HCT116 (cell line): ENCODE measurements at regions not wholly inside any gene's neighbourhood (a gene's known extent, or its start where the extent isn't known, plus 50 kb on each side); places are given as distances from the start of the nearest gene placed in this dataset.

Experiments used
- ATAC-seq: fragments of 200-7000 bp; cut with Tn5 transposase; 2 replicates; pipeline ENCODE4 v1.9.1; 2020; ENCODE audit warnings: mild to moderate bottlenecking, moderate library complexity
- BruUV-seq: library from RNA; stranded (reverse); fragments of 400-500 nt; replicated peaks from 2 replicates; lab custom pipeline; 2021; lab: Mats Ljungman, UMichigan
- CTCF ChIA-PET: fragments of 300-600 bp; sonication (Branson Sonifier 250); formaldehyde crosslinking; loops from one replicate; lab custom pipeline; 2021; ENCODE audit warnings: antibody characterized with exemption; lab: Charles Lee
- POLR2A ChIA-PET: fragments of 300-600, 350-600 bp; sonication (Branson Sonifier 250); formaldehyde crosslinking; loops from one replicate; lab custom pipeline; 2021; ENCODE audit warnings: antibody characterized with exemption; lab: Charles Lee
- RAD21 ChIA-PET, 2 experiments: fragments of 300-600 bp; sonication (Branson Sonifier 250); formaldehyde crosslinking; loops; one replicate each; lab custom pipeline; 2023; ENCODE audit warnings: low total read pairs in 2 of 2; ENCODE audit not compliant: uncharacterized antibody in 2 of 2, unreplicated experiment in 2 of 2, low non-redundant PET in 1 of 2; lab: Charles Lee
- DNase-seq: peaks from one replicate; pipeline ENCODE4 v3.0.0-alpha.2; 2010; ENCODE audit warnings: low read depth, low spot score
- H2AFZ ChIP-seq: fragments of 200-600 bp; shearing (Covaris generic), sonication (generic); 2 replicates; pipeline ENCODE4 v1.6.1; 2017; ENCODE audit warnings: low read depth, mixed run types, mixed read lengths, antibody characterized with exemption, low read length; ENCODE audit not compliant: poor library complexity, severe bottlenecking
- H3K27ac ChIP-seq: 2 replicates; pipeline ENCODE4 v1.5.1; 2012; ENCODE audit warnings: low read depth, low read length
- H3K27me3 ChIP-seq: fragments of 200-600 bp; sonication (generic); 2 replicates; pipeline ENCODE4 v1.6.1; 2016; ENCODE audit warnings: mixed run types, low read length, mixed read lengths; ENCODE audit not compliant: insufficient read depth
- H3K36me3 ChIP-seq, 2 experiments: fragments of 200-500 bp in 1 of 2; fragments of 200-600 bp in 1 of 2; sonication (Bioruptor generic) in 1 of 2; sonication (generic) in 1 of 2; 2 replicates each; pipeline versions ENCODE4 v1.5.1 to v1.6.1; 2014 to 2016; ENCODE audit warnings: low read length in 2 of 2, inconsistent platforms in 1 of 2, mixed read lengths in 1 of 2, mixed run types in 1 of 2; ENCODE audit not compliant: insufficient read depth in 2 of 2, control insufficient read depth in 1 of 2
- H3K4me1 ChIP-seq, 2 experiments: fragments of 200-600 bp in 1 of 2; sonication (generic) in 1 of 2; 2 replicates each; pipeline versions ENCODE4 v1.5.1 to v1.6.1; 2012 to 2017; ENCODE audit warnings: low read length in 2 of 2, inconsistent platforms in 1 of 2, mild to moderate bottlenecking in 1 of 2, mixed read lengths in 1 of 2, mixed run types in 1 of 2, moderate library complexity in 1 of 2; ENCODE audit not compliant: insufficient read depth in 2 of 2, control insufficient read depth in 1 of 2
- H3K4me2 ChIP-seq: fragments of 200-600 bp; sonication (generic); 2 replicates; pipeline ENCODE4 v1.6.1; 2017; ENCODE audit warnings: mixed run types, low read length, mixed read lengths
- H3K4me3 ChIP-seq, 2 experiments: fragments of 200-600 bp in 1 of 2; sonication (generic) in 1 of 2; replicated peaks in 1 of 2; 2 replicates each; pipeline ENCODE4 v1.5.1; 2011 to 2016; ENCODE audit warnings: low read length in 2 of 2, control low read depth in 1 of 2, low read depth in 1 of 2, mild to moderate bottlenecking in 1 of 2, mixed read lengths in 1 of 2, mixed run types in 1 of 2
- H3K79me2 ChIP-seq: fragments of 200-600 bp; sonication (generic); 2 replicates; pipeline ENCODE4 v1.6.1; 2017; ENCODE audit warnings: mild to moderate bottlenecking, mixed run types, low read length, moderate library complexity, mixed read lengths; ENCODE audit not compliant: insufficient read depth
- H3K9ac ChIP-seq: fragments of 200-600 bp; sonication (generic); 2 replicates; pipeline ENCODE4 v1.6.1; 2016; ENCODE audit warnings: low read length, mixed read lengths
- H3K9me2 ChIP-seq: fragments of 200-600 bp; sonication (generic), shearing (Covaris generic); 2 replicates; pipeline ENCODE4 v1.6.1; 2017; ENCODE audit warnings: mixed run types, mild to moderate bottlenecking, moderate library complexity; ENCODE audit not compliant: insufficient read depth
- H3K9me3 ChIP-seq, 2 experiments: fragments of 200-500 bp in 1 of 2; fragments of 200-600 bp in 1 of 2; sonication (Bioruptor generic) in 1 of 2; sonication (generic) in 1 of 2; 2 replicates each; pipeline ENCODE4 v1.6.1; 2014 to 2017; ENCODE audit warnings: low read length in 2 of 2, mixed read lengths in 2 of 2, inconsistent platforms in 1 of 2, low read depth in 1 of 2, mild to moderate bottlenecking in 1 of 2, mixed run types in 1 of 2, moderate library complexity in 1 of 2; ENCODE audit not compliant: control insufficient read depth in 1 of 2, insufficient read depth in 1 of 2
- H4K20me1 ChIP-seq: fragments of 200-600 bp; sonication (generic), shearing (Covaris generic); 2 replicates; pipeline ENCODE4 v1.6.1; 2017; ENCODE audit warnings: mixed run types, mild to moderate bottlenecking, moderate library complexity; ENCODE audit not compliant: insufficient read depth
- CBX3 ChIP-seq: IDR thresholded peaks from 2 replicates; pipeline ENCODE4 v1.6.1; 2012; ENCODE audit warnings: low read depth
- CEBPB ChIP-seq: IDR thresholded peaks from 2 replicates; pipeline ENCODE4 v1.6.1; 2012; ENCODE audit warnings: low read depth
- EGR1 ChIP-seq: IDR thresholded peaks from 2 replicates; pipeline ENCODE4 v1.6.1; 2012; ENCODE audit warnings: low read depth
- ELF1 ChIP-seq: IDR thresholded peaks from 2 replicates; pipeline ENCODE4 v1.6.1; 2012; ENCODE audit warnings: low read depth, borderline replicate concordance
- EZH2 ChIP-seq: fragments of 200-600 bp; sonication (generic); IDR thresholded peaks from 2 replicates; pipeline ENCODE4 v1.6.1; 2017; ENCODE audit warnings: antibody characterized with exemption, mixed run types
- EZH2phosphoT487 ChIP-seq: fragments of 200-600 bp; IDR thresholded peaks from 2 replicates; pipeline ENCODE4 v1.6.1; 2018; ENCODE audit warnings: antibody characterized with exemption, borderline replicate concordance
- FOSL1 ChIP-seq: IDR thresholded peaks from 2 replicates; pipeline ENCODE4 v1.6.1; 2012; ENCODE audit warnings: low read depth
- JUND ChIP-seq: IDR thresholded peaks from 2 replicates; pipeline ENCODE4 v1.6.1; 2012
- POLR2A ChIP-seq: IDR thresholded peaks from 2 replicates; pipeline ENCODE4 v1.7.0; 2011; ENCODE audit warnings: borderline replicate concordance; ENCODE audit not compliant: insufficient read depth, insufficient read length; ENCODE audit errors: extremely low read depth
- SIN3A ChIP-seq: IDR thresholded peaks from 2 replicates; pipeline ENCODE4 v1.6.1; 2012; ENCODE audit warnings: low read depth
- SRF ChIP-seq: IDR thresholded peaks from 2 replicates; pipeline ENCODE4 v1.6.1; 2012; ENCODE audit warnings: low read depth
- TCF7L2 ChIP-seq: IDR thresholded peaks from 2 replicates; pipeline ENCODE4 v1.7.0; 2011; ENCODE audit warnings: borderline replicate concordance, inconsistent platforms; ENCODE audit not compliant: insufficient read depth, insufficient read length; ENCODE audit errors: extremely low read depth
- YY1 ChIP-seq: IDR thresholded peaks from 2 replicates; pipeline ENCODE4 v1.6.1; 2011; ENCODE audit warnings: low read length, low read depth, moderate library complexity, mild to moderate bottlenecking; ENCODE audit not compliant: insufficient replicate concordance; ENCODE audit errors: extremely low read depth
- ZFX ChIP-seq: fragments of 450-650 bp; IDR thresholded peaks from 2 replicates; pipeline ENCODE4 v1.6.1; 2017
- ZNF274 ChIP-seq: fragments of 200-500 bp; sonication (Bioruptor generic); IDR thresholded peaks from 2 replicates; pipeline ENCODE4 v1.6.1; 2014; ENCODE audit warnings: mild to moderate bottlenecking, low read depth, low read length, inconsistent platforms
- intact Hi-C: fragments of 100-400 bp; cut with micrococcal nuclease; formaldehyde crosslinking; loops from 2 replicates; pipeline ENCODE4 v1.10.0; 2022
- TF ChIP-seq, protein P1 (sequence below): IDR thresholded peaks from 2 replicates; pipeline ENCODE4 v1.6.1; 2012; ENCODE audit warnings: low read depth
- TF ChIP-seq, protein P2 (sequence below), 3 experiments: fragments of 200-600 bp in 1 of 3; sonication (generic) in 1 of 3; IDR thresholded peaks in 2 of 3; conservative IDR thresholded peaks in 1 of 3; 2 replicates each; pipeline ENCODE4 v1.5.1; 2012 to 2017; ENCODE audit warnings: low read depth in 2 of 3, low read length in 2 of 3, antibody characterized with exemption in 1 of 3, borderline replicate concordance in 1 of 3, control low read depth in 1 of 3, mild to moderate bottlenecking in 1 of 3, mixed read lengths in 1 of 3, mixed run types in 1 of 3, moderate library complexity in 1 of 3; ENCODE audit not compliant: insufficient read depth in 1 of 3
- TF ChIP-seq, protein P3 (sequence below): IDR thresholded peaks from 2 replicates; pipeline ENCODE4 v1.6.1; 2011; ENCODE audit warnings: mild to moderate bottlenecking, low read length, moderate library complexity; ENCODE audit not compliant: insufficient replicate concordance; ENCODE audit errors: extremely low read depth
- TF ChIP-seq, protein P4 (sequence below): IDR thresholded peaks from 2 replicates; pipeline ENCODE4 v1.6.1; 2012
- TF ChIP-seq, protein P5 (sequence below): IDR thresholded peaks from 2 replicates; pipeline ENCODE4 v1.6.1; 2012

DNA sequence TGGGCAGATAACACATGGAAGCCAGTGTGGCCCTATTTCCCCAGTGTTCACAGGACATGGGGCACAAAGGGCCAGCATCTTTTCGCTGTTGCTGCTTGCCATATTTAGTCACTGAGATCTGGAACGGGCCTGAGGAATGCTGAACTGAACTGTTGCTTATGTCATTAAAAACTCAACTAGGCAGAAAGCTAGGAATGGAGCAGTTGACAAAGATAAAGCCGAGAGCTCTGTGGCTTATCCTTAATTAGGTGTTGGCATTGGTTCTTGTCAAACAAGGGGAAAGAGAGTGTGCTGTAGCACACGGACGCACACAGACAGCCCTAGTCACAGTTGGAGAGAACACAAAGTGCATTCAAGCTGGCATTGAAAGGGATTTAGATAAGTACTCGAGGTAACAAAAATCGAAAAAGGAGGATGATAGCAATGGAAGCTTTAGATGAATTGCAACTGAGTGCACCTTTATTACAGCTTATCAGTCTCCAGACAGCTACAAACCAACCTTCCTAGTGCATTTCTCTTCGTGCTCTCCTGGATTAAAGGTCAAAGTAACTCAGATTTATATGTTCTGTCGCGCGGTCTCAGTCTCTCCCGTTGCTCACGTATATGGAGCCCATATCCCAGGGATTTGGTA lies 450.2 kb upstream of the ZNF608 start:
- Histone ChIP-seq H3K4me2 (no peak overlapping the region), H4K20me1 (no peaks in the 10 kb centered on the region), H3K4me3 (no peak overlapping the region), H3K27me3 (no peaks in the 10 kb centered on the region), H3K9ac (no peak overlapping the region), H3K27ac (no peak overlapping the region), H3K36me3 (no peaks in the 10 kb centered on the region), H3K9me3 (no peaks in the 10 kb centered on the region), H3K79me2 (no peaks in the 10 kb centered on the region), H3K9me2 (no peaks in the 10 kb centered on the region), H3K4me1 (no peaks in the 10 kb centered on the region), H2AFZ (no peak overlapping the region)
- no TSS peak for BruUV-seq
- no peak for ATAC-seq
- no peak for DNase-seq
- ChIA-PET CTCF (no interaction called here), POLR2A (no interaction called here), RAD21 (no interaction called here)
- TF ChIP-seq EZH2 (no peak), SRF (no peak), EZH2phosphoT487 (no peak), CEBPB (no peak), ZNF274 (no peak), JUND (no peak), FOSL1 (no peak), ZFX (no peak), POLR2A (no peak), YY1 (no peak), SIN3A (no peak), TCF7L2 (no peak), CBX3 (no peak), ELF1 (no peak), EGR1 (no peak)
- TF ChIP-seq, protein P1, sequence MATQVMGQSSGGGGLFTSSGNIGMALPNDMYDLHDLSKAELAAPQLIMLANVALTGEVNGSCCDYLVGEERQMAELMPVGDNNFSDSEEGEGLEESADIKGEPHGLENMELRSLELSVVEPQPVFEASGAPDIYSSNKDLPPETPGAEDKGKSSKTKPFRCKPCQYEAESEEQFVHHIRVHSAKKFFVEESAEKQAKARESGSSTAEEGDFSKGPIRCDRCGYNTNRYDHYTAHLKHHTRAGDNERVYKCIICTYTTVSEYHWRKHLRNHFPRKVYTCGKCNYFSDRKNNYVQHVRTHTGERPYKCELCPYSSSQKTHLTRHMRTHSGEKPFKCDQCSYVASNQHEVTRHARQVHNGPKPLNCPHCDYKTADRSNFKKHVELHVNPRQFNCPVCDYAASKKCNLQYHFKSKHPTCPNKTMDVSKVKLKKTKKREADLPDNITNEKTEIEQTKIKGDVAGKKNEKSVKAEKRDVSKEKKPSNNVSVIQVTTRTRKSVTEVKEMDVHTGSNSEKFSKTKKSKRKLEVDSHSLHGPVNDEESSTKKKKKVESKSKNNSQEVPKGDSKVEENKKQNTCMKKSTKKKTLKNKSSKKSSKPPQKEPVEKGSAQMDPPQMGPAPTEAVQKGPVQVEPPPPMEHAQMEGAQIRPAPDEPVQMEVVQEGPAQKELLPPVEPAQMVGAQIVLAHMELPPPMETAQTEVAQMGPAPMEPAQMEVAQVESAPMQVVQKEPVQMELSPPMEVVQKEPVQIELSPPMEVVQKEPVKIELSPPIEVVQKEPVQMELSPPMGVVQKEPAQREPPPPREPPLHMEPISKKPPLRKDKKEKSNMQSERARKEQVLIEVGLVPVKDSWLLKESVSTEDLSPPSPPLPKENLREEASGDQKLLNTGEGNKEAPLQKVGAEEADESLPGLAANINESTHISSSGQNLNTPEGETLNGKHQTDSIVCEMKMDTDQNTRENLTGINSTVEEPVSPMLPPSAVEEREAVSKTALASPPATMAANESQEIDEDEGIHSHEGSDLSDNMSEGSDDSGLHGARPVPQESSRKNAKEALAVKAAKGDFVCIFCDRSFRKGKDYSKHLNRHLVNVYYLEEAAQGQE, result no peak
- TF ChIP-seq, protein P2, sequence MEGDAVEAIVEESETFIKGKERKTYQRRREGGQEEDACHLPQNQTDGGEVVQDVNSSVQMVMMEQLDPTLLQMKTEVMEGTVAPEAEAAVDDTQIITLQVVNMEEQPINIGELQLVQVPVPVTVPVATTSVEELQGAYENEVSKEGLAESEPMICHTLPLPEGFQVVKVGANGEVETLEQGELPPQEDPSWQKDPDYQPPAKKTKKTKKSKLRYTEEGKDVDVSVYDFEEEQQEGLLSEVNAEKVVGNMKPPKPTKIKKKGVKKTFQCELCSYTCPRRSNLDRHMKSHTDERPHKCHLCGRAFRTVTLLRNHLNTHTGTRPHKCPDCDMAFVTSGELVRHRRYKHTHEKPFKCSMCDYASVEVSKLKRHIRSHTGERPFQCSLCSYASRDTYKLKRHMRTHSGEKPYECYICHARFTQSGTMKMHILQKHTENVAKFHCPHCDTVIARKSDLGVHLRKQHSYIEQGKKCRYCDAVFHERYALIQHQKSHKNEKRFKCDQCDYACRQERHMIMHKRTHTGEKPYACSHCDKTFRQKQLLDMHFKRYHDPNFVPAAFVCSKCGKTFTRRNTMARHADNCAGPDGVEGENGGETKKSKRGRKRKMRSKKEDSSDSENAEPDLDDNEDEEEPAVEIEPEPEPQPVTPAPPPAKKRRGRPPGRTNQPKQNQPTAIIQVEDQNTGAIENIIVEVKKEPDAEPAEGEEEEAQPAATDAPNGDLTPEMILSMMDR (IDR thresholded peaks at IDR 0.05 in 2 of 3, conservative IDR thresholded peaks at IDR 0.05 in 1 of 3; ENCODE audit: borderline replicate concordance in 1 of 3, insufficient read depth in 1 of 3, low read depth in 2 of 3, low read length in 2 of 3), result no peak
- TF ChIP-seq, protein P3, sequence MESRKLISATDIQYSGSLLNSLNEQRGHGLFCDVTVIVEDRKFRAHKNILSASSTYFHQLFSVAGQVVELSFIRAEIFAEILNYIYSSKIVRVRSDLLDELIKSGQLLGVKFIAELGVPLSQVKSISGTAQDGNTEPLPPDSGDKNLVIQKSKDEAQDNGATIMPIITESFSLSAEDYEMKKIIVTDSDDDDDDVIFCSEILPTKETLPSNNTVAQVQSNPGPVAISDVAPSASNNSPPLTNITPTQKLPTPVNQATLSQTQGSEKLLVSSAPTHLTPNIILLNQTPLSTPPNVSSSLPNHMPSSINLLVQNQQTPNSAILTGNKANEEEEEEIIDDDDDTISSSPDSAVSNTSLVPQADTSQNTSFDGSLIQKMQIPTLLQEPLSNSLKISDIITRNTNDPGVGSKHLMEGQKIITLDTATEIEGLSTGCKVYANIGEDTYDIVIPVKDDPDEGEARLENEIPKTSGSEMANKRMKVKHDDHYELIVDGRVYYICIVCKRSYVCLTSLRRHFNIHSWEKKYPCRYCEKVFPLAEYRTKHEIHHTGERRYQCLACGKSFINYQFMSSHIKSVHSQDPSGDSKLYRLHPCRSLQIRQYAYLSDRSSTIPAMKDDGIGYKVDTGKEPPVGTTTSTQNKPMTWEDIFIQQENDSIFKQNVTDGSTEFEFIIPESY, result no peak
- TF ChIP-seq, protein P4, sequence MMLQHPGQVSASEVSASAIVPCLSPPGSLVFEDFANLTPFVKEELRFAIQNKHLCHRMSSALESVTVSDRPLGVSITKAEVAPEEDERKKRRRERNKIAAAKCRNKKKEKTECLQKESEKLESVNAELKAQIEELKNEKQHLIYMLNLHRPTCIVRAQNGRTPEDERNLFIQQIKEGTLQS, result no peak
- TF ChIP-seq, protein P5, sequence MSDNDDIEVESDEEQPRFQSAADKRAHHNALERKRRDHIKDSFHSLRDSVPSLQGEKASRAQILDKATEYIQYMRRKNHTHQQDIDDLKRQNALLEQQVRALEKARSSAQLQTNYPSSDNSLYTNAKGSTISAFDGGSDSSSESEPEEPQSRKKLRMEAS, result no peak
- intact Hi-C loops, result no loop called here
